H1 (cell line): ENCODE measurements at regions not wholly inside any gene's neighbourhood (a gene's known extent, or its start where the extent isn't known, plus 50 kb on each side); places are given as distances from the start of the nearest gene placed in this dataset.

Experiments
- EP300 ChIP-seq, 2 experiments: IDR thresholded peaks; 1 replicate in 1 of 2; 2 replicates in 1 of 2; pipeline ENCODE4 v1.6.1; 2011 to 2012; ENCODE audit warnings: low read depth in 2 of 2, low read length in 2 of 2, mild to moderate bottlenecking in 2 of 2, borderline replicate concordance in 1 of 2, inconsistent platforms in 1 of 2, moderate library complexity in 1 of 2
- JUN ChIP-seq: IDR thresholded peaks from 2 replicates; pipeline ENCODE4 v1.6.1; 2011; ENCODE audit warnings: low read depth, mild to moderate bottlenecking, improper control_type of control experiment, low read length
- KDM5A ChIP-seq: fragments of 200-600 bp; IDR thresholded peaks from 2 replicates; pipeline ENCODE4 v1.7.1; 2012; ENCODE audit warnings: mild to moderate bottlenecking, low read length, inconsistent platforms, mixed read lengths
- SRF ChIP-seq: IDR thresholded peaks from 2 replicates; pipeline ENCODE4 v1.6.1; 2011; ENCODE audit warnings: mild to moderate bottlenecking, low read depth, low read length, moderate library complexity
- TEAD4 ChIP-seq: IDR thresholded peaks from 2 replicates; pipeline ENCODE4 v1.6.1; 2012; ENCODE audit warnings: low read depth, low read length, inconsistent platforms, mixed read lengths
- TF ChIP-seq, protein P1 (sequence below): fragments of 300-600 bp; sonication (generic); IDR thresholded peaks from 2 replicates; pipeline ENCODE4 v1.7.1; 2012; ENCODE audit warnings: low read length, moderate library complexity, mild to moderate bottlenecking, inconsistent platforms; ENCODE audit not compliant: insufficient replicate concordance

DNA sequence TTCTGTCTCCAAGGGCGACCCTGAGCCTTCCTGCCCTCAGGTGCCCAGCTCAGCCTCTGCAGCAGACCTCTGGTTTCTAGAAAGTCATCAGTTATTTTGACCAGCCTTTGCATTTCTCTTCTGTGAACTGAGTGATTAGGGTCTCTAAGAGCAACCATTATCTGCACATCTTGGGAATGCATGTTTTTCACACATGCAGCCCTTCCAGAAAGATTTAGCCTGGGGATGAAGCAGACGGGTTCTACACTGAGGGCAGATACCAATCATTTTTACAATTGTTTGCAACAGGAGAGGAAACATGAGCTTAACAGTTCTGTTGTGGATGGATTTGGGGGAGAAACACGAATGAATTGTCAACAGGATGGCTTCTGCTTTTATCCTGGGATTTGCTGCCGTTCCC is 90.1 kb upstream of the PITX1 start (continued):
- TF ChIP-seq, protein P1, sequence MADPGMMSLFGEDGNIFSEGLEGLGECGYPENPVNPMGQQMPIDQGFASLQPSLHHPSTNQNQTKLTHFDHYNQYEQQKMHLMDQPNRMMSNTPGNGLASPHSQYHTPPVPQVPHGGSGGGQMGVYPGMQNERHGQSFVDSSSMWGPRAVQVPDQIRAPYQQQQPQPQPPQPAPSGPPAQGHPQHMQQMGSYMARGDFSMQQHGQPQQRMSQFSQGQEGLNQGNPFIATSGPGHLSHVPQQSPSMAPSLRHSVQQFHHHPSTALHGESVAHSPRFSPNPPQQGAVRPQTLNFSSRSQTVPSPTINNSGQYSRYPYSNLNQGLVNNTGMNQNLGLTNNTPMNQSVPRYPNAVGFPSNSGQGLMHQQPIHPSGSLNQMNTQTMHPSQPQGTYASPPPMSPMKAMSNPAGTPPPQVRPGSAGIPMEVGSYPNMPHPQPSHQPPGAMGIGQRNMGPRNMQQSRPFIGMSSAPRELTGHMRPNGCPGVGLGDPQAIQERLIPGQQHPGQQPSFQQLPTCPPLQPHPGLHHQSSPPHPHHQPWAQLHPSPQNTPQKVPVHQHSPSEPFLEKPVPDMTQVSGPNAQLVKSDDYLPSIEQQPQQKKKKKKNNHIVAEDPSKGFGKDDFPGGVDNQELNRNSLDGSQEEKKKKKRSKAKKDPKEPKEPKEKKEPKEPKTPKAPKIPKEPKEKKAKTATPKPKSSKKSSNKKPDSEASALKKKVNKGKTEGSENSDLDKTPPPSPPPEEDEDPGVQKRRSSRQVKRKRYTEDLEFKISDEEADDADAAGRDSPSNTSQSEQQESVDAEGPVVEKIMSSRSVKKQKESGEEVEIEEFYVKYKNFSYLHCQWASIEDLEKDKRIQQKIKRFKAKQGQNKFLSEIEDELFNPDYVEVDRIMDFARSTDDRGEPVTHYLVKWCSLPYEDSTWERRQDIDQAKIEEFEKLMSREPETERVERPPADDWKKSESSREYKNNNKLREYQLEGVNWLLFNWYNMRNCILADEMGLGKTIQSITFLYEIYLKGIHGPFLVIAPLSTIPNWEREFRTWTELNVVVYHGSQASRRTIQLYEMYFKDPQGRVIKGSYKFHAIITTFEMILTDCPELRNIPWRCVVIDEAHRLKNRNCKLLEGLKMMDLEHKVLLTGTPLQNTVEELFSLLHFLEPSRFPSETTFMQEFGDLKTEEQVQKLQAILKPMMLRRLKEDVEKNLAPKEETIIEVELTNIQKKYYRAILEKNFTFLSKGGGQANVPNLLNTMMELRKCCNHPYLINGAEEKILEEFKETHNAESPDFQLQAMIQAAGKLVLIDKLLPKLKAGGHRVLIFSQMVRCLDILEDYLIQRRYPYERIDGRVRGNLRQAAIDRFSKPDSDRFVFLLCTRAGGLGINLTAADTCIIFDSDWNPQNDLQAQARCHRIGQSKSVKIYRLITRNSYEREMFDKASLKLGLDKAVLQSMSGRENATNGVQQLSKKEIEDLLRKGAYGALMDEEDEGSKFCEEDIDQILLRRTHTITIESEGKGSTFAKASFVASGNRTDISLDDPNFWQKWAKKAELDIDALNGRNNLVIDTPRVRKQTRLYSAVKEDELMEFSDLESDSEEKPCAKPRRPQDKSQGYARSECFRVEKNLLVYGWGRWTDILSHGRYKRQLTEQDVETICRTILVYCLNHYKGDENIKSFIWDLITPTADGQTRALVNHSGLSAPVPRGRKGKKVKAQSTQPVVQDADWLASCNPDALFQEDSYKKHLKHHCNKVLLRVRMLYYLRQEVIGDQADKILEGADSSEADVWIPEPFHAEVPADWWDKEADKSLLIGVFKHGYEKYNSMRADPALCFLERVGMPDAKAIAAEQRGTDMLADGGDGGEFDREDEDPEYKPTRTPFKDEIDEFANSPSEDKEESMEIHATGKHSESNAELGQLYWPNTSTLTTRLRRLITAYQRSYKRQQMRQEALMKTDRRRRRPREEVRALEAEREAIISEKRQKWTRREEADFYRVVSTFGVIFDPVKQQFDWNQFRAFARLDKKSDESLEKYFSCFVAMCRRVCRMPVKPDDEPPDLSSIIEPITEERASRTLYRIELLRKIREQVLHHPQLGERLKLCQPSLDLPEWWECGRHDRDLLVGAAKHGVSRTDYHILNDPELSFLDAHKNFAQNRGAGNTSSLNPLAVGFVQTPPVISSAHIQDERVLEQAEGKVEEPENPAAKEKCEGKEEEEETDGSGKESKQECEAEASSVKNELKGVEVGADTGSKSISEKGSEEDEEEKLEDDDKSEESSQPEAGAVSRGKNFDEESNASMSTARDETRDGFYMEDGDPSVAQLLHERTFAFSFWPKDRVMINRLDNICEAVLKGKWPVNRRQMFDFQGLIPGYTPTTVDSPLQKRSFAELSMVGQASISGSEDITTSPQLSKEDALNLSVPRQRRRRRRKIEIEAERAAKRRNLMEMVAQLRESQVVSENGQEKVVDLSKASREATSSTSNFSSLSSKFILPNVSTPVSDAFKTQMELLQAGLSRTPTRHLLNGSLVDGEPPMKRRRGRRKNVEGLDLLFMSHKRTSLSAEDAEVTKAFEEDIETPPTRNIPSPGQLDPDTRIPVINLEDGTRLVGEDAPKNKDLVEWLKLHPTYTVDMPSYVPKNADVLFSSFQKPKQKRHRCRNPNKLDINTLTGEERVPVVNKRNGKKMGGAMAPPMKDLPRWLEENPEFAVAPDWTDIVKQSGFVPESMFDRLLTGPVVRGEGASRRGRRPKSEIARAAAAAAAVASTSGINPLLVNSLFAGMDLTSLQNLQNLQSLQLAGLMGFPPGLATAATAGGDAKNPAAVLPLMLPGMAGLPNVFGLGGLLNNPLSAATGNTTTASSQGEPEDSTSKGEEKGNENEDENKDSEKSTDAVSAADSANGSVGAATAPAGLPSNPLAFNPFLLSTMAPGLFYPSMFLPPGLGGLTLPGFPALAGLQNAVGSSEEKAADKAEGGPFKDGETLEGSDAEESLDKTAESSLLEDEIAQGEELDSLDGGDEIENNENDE: no peak
- no peak for TF ChIP-seq SRF
- TF ChIP-seq JUN: no peak
- no peak for TF ChIP-seq KDM5A
- TF ChIP-seq TEAD4: no peak
- TF ChIP-seq EP300 (IDR thresholded peaks at IDR 0.05; ENCODE audit: borderline replicate concordance in 1 of 2, low read depth in 2 of 2, low read length in 2 of 2): no peak
- TF ChIP-seq, all 59 proteins: peak for 0
